GM12865 (cell line): ENCODE measurements at regions not wholly inside any gene's neighbourhood (a gene's known extent, or its start where the extent isn't known, plus 50 kb on each side); places are given as distances from the start of the nearest gene placed in this dataset.

Experiments used
- DNase-seq: peaks from one replicate; pipeline ENCODE4 v3.0.0; 2010; ENCODE audit warnings: low read depth
- H3K4me3 ChIP-seq: 2 replicates; pipeline ENCODE4 v1.5.1; 2011; ENCODE audit warnings: mild to moderate bottlenecking, low read depth, low read length, control low read depth
- TF ChIP-seq, protein P1 (sequence below): IDR thresholded peaks from 2 replicates; pipeline ENCODE4 v1.5.1; 2011; ENCODE audit warnings: low read length, control low read depth, low read depth, inconsistent platforms; ENCODE audit not compliant: insufficient read depth; ENCODE audit errors: missing control alignments

DNA sequence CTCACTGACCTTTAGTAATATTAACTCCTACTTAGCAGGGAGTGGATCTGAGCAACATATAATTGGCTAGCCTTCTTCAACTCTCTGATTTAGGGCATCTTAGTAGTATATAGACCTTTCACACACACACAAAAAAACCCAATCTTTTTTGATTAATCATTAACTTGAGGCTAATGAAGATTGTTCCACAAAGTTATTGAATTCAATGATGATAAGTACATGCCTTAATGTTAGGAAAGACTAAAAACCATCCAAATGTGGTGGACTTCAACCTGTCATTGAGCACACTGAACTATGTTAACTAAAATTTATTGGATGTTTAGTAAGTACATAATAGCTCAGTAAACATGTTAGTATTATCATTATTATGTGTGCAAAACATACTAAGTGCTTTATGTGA lies 179.4 kb upstream of the SLC25A13 start:
- TF ChIP-seq, protein P1, sequence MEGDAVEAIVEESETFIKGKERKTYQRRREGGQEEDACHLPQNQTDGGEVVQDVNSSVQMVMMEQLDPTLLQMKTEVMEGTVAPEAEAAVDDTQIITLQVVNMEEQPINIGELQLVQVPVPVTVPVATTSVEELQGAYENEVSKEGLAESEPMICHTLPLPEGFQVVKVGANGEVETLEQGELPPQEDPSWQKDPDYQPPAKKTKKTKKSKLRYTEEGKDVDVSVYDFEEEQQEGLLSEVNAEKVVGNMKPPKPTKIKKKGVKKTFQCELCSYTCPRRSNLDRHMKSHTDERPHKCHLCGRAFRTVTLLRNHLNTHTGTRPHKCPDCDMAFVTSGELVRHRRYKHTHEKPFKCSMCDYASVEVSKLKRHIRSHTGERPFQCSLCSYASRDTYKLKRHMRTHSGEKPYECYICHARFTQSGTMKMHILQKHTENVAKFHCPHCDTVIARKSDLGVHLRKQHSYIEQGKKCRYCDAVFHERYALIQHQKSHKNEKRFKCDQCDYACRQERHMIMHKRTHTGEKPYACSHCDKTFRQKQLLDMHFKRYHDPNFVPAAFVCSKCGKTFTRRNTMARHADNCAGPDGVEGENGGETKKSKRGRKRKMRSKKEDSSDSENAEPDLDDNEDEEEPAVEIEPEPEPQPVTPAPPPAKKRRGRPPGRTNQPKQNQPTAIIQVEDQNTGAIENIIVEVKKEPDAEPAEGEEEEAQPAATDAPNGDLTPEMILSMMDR, result no peak
- no peak for DNase-seq
- H3K4me3 ChIP-seq, result no peak overlapping the region

DNA sequence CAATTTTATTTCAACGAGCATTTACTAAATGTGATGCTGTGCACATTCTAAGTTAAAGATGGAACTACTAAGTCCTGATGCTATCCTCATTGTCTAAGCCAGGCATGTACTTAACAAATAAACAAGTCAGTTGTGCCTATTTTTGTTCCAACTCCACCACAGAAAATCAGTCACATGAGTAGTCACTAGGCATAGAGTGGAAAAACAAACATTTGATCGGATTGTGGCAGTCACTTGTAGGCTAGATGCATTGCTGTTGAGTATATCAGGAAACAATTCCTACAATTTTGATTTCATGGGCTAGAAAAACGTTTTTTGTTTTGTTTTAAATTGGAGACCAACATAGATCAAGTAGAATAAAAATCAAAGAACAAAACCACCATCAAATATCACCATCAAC lies 177.6 kb upstream of the SLC25A13 start:
- TF ChIP-seq, protein P1, result no peak

DNA sequence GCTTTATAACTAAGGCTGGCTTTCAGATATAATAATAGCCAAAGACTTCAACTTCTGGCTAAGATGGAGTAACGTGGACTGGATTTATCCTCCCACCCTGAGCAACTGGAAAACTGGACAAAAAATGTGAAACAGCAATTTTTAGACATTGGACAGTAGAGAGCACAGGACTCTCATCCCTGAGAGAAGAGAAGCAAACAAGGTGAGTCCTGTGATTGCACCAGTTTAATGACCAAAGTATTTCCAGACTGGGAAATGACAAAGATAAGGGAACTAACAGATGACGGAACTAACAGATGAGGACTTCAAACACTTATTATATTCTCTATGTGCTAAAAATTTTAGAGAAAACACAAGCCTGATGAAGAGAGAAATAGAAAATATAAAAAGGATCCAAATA lies 175.7 kb upstream of the SLC25A13 start:
- no peak for DNase-seq
- no peak overlapping the region for H3K4me3 ChIP-seq
- TF ChIP-seq, protein P1, result no peak

More for the DNA sequence above, 177.6 kb upstream of the SLC25A13 start:
- no peak overlapping the region for H3K4me3 ChIP-seq
- no peak for DNase-seq

DNA sequence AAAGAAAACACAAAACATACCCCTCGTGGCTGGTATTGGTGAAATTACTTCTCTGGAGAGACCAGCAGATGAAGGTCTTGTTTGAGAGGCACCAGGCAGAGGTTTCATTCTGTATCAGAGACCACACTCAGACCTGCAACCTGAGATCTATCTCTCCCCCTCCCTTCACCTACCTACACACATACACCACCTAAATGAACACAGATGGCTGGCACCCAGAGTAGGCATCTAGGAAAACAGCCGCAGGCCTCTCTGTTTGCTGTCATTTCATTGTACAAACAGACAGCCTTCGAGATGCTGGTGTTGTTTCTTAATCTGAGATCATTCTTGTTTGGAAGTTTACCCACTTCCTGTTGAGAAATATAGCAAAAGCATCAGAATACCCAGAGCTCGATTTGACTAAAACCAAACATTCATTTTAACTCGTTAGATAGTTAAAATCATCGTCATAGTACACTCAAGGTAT lies 173.9 kb upstream of the SLC25A13 start:
- TF ChIP-seq, protein P1, result no peak
- H3K4me3 ChIP-seq, result no peak overlapping the region
- DNase-seq, result peak; percentile 31

DNA sequence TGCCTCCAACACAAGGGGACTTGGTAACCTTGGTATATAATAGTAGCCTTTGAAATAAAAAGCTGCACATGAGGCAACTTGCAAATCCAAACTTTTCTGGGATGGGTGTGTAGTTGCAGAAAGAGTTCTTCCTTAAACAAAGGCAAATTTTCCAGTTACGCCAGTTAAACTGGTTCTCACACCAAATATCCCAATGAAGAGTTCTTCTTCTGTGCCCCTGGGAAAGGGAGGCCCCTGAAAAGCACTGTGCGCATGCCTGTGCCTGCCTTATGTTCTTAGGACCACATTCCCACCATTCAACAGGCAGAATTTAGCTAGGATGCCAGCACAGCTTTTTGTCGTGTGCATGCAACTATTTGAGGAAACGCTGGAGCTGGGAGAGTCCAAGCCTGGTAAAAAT lies 164.8 kb upstream of the SLC25A13 start:
- no peak overlapping the region for H3K4me3 ChIP-seq
- no peak for DNase-seq
- TF ChIP-seq, protein P1, result no peak

DNA sequence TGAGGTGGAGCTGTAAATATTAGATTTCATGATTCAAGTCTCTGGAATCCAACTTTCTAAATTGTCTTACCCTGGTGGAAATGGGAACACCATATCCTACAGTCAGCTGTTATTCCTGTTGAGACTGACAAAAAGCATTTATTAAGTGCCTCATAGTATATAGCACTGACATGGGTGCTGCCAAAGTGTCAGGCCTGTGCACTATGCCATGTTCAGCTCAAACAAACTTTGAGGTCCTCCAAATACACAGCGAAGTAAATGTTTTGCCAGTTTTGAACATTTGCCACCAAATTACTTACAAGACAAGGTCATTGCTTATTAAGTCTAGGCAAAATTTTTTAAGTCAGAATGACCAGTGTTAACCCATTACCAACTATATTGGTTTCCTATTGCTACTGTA lies 162.9 kb upstream of the SLC25A13 start:
- no peak overlapping the region for H3K4me3 ChIP-seq
- TF ChIP-seq, protein P1, result no peak
- no peak for DNase-seq

DNA sequence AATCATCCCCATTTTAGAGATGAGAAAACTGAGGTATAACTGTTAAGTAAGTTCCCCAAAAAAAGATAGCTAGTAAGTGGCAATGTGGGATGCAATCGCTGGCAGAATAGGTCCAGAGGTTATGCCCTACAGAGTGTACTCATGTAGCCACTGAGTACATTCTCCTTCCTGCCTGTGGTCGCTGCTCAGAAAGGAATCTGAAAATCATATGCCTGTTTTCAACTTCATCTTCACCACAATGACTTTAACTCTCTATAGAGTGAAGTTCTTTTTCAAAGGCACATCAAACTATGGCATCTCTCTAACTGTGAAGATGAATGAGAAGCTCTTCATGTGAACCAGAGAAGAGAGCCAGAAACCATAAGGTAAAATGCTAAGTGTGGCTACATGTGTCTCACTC lies 162.2 kb upstream of the SLC25A13 start:
- DNase-seq, result no peak
- no peak overlapping the region for H3K4me3 ChIP-seq
- TF ChIP-seq, protein P1, result no peak
